Epidermal melanocyte (primary cell): ENCODE measurements at regions not wholly inside any gene's neighbourhood (a gene's known extent, or its start where the extent isn't known, plus 50 kb on each side); places are given as distances from the start of the nearest gene placed in this dataset.
"Not testable (repeated sequence)": the region's sequence is repeated elsewhere in the genome, so short reads cannot be mapped to it uniquely, and the experiment has no call there.

Experiments
- DNase-seq: peaks from one replicate; pipeline ENCODE4 v3.0.0; 2011; ENCODE audit warnings: low spot score; ENCODE audit not compliant: insufficient read length

- not testable (repeated sequence) for DNase-seq
These were observed 168.5 kb upstream of the FAM72C start for GRCh38 chr1:144140243-144140642.

- not testable (repeated sequence) for DNase-seq
These were observed 133.2 kb upstream of the FAM72C start for GRCh38 chr1:144105006-144105405.

- not testable (repeated sequence) for DNase-seq
These were observed 132.4 kb upstream of the FAM72C start for GRCh38 chr1:144104000-144104677.

GRCh38 chr1:144103156-144103880 is 131.5 kb upstream of the FAM72C start:
- not testable (repeated sequence) for DNase-seq

- not testable (repeated sequence) for DNase-seq
These were observed 130.4 kb upstream of the FAM72C start for GRCh38 chr1:144102046-144102745.

- DNase-seq, result no peak
These were observed 129.7 kb upstream of the FAM72C start for GRCh38 chr1:144101397-144102045.

- DNase-seq, result peak; percentile 0
These were observed 105.5 kb upstream of the FAM72C start for GRCh38 chr1:144077167-144077841.

- DNase-seq, result not testable (repeated sequence)
These were observed 104.9 kb upstream of the FAM72C start for GRCh38 chr1:144076646-144077045.

GRCh38 chr1:144070394-144071053 is 98.7 kb upstream of the FAM72C start:
- DNase-seq, result not testable (repeated sequence)

GRCh38 chr1:144067042-144067441 is 95.3 kb upstream of the FAM72C start:
- DNase-seq, result not testable (repeated sequence)

GRCh38 chr1:144066071-144066813 is 94.5 kb upstream of the FAM72C start:
- not testable (repeated sequence) for DNase-seq

- not testable (repeated sequence) for DNase-seq
These were observed 93.7 kb upstream of the FAM72C start for GRCh38 chr1:144065299-144066060.

- DNase-seq, result not testable (repeated sequence)
These were observed 77.6 kb upstream of the FAM72C start for GRCh38 chr1:144049365-144049764.

GRCh38 chr1:144046645-144047044 is 74.9 kb upstream of the FAM72C start:
- DNase-seq, result not testable (repeated sequence)

GRCh38 chr1:144045751-144046546 is 74.2 kb upstream of the FAM72C start:
- not testable (repeated sequence) for DNase-seq

GRCh38 chr1:144042251-144042650 is 70.5 kb upstream of the FAM72C start:
- not testable (repeated sequence) for DNase-seq

GRCh38 chr1:144040293-144040692 is 68.5 kb upstream of the FAM72C start:
- not testable (repeated sequence) for DNase-seq

- not testable (repeated sequence) for DNase-seq
These were observed 62.3 kb upstream of the FAM72C start for GRCh38 chr1:144034045-144034444.
